NCI-H2081 treated with DMSO at 0.1 percent for 48 hours (cell line): ENCODE measurements at regions not wholly inside any gene's neighbourhood (a gene's known extent, or its start where the extent isn't known, plus 50 kb on each side); places are given as distances from the start of the nearest gene placed in this dataset.
"Not testable (repeated sequence)": the region's sequence is repeated elsewhere in the genome, so short reads cannot be mapped to it uniquely, and the experiment has no call there.

Experiments used
- DNase-seq: peaks from one replicate; lab custom pipeline; 2025; lab: John Stamatoyannopoulos, UW

- DNase-seq: no peak
These were observed 182.8 kb upstream of the TOX3 start for GRCh38 chr16:52729731-52730130.

- DNase-seq: no peak
These were observed 180.9 kb upstream of the TOX3 start for GRCh38 chr16:52727849-52728248.

GRCh38 chr16:52727441-52727840, 180.5 kb upstream of the TOX3 start:
- no peak for DNase-seq

GRCh38 chr16:52725461-52725860, 178.5 kb upstream of the TOX3 start:
- DNase-seq: no peak

- no peak for DNase-seq
These were observed 178.1 kb upstream of the TOX3 start for GRCh38 chr16:52725043-52725442.

GRCh38 chr16:52721331-52721730, 174.4 kb upstream of the TOX3 start:
- DNase-seq: no peak

- no peak for DNase-seq
These were observed 171.1 kb upstream of the TOX3 start for GRCh38 chr16:52718046-52718445.

GRCh38 chr16:52713740-52714139, 166.8 kb upstream of the TOX3 start:
- no peak for DNase-seq

GRCh38 chr16:52709306-52709705, 162.4 kb upstream of the TOX3 start:
- no peak for DNase-seq

- DNase-seq: no peak
These were observed 161.5 kb upstream of the TOX3 start for GRCh38 chr16:52708476-52708875.

- DNase-seq: no peak
These were observed 160.9 kb upstream of the TOX3 start for GRCh38 chr16:52707676-52708337.

GRCh38 chr16:52705122-52705521, 158.2 kb upstream of the TOX3 start:
- no peak for DNase-seq

- no peak for DNase-seq
These were observed 151.0 kb upstream of the TOX3 start for GRCh38 chr16:52697971-52698370.

GRCh38 chr16:52696126-52696525, 149.2 kb upstream of the TOX3 start:
- no peak for DNase-seq

- no peak for DNase-seq
These were observed 143.5 kb upstream of the TOX3 start for GRCh38 chr16:52690468-52690867.

- no peak for DNase-seq
These were observed 134.1 kb upstream of the TOX3 start for GRCh38 chr16:52680993-52681392.

GRCh38 chr16:52677501-52677900, 130.6 kb upstream of the TOX3 start:
- no peak for DNase-seq

- no peak for DNase-seq
These were observed 130.0 kb upstream of the TOX3 start for GRCh38 chr16:52676959-52677358.

GRCh38 chr16:52671590-52671989, 124.6 kb upstream of the TOX3 start:
- DNase-seq: no peak

GRCh38 chr16:52657924-52658323, 111.0 kb upstream of the TOX3 start:
- no peak for DNase-seq

GRCh38 chr16:52655916-52656315, 109.0 kb upstream of the TOX3 start:
- DNase-seq: not testable (repeated sequence)

GRCh38 chr16:52655156-52655555, 108.2 kb upstream of the TOX3 start:
- DNase-seq: not testable (repeated sequence)

- no peak for DNase-seq
These were observed 105.1 kb upstream of the TOX3 start for GRCh38 chr16:52652033-52652432.

- DNase-seq: no peak
These were observed 103.8 kb upstream of the TOX3 start for GRCh38 chr16:52650789-52651188.

- DNase-seq: no peak
These were observed 103.4 kb upstream of the TOX3 start for GRCh38 chr16:52650318-52650717.
